GM21786 (cell line): ENCODE measurements at regions not wholly inside any gene's neighbourhood (a gene's known extent, or its start where the extent isn't known, plus 50 kb on each side); places are given as distances from the start of the nearest gene placed in this dataset.
"Not testable (repeated sequence)": the region's sequence is repeated elsewhere in the genome, so short reads cannot be mapped to it uniquely, and the experiment has no call there.

Experiments used
- ATAC-seq: cut with Tn5 transposase; IDR thresholded peaks from one replicate; pipeline ENCODE4 v1.9.1; 2021; ENCODE audit not compliant: unreplicated experiment

DNA sequence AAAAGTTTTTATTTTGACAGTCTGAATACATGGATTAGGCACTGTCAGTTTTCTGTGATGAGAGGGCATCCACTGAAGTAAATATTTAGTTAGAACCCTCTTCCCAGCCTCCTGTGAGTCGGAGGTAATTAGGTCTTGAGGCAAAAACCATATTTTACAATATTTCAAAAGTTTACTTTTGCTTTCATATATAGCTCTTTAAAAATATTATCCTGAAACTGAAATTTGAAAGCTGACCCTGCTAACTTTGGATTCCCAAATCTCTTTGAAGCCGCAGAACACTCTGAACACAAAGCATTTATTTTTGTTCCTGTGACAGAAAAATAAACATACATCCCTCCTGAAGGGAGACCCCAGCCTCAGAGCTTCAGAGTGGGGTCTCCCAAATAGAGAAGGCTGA lies 317.4 kb downstream of the KIF20B start:
- ATAC-seq = peak; percentile 50

DNA sequence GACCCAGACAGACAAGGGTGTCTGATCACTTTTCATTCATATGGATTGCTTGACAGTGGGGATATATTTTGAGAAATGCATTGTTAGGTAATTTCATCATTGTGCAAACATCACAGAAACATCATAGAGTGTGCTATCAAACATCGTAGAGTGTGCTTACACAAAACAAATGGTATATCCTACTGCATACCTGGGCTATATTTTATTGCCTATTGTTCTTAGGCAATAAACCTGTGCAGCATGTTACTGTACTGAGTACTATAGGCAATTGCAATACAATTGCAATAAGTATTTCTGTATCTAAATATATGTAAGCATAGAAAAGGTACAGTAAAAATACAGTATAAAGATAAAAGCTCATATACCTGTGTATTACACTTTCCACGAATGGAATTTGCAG lies 319.1 kb downstream of the KIF20B start:
- ATAC-seq = no peak

DNA sequence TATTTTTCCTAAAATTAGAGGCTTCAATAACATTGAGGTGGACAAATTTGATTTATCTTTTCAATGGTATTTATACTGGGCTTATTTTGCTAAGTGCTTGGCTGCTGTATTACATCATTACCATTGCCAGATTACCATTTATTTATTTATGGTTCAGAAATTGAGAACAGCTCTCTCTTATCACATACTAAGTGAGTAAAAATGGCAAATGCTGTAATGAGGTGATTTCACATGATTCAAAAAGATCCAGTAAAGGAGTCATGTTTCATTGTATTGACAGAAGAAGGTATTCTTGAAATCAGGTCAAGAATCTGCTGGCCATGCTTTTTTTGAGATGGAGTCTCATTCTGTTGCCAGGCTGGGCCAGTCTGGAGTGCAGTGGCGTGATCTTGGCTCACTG lies 322.6 kb downstream of the KIF20B start:
- ATAC-seq = no peak

DNA sequence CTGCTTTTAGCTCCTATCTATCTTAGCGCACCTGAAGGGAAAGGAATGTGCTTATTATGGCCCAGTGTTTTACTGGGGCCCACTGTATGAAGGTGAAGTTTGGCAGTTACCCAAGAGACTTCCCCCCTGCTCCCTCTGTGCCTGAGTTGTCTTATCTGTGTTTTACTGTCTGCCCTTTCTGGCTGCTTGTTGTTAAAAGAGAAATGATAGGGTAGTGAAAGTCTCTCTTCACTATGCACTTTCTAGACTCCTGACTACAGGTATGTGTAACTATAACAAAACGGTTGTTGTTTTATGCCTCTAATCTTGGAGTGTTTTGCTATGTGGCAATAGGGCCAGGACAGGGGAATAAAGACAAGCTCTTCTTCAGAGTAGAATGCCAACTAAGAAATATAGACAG lies 326.9 kb downstream of the KIF20B start:
- ATAC-seq = no peak

DNA sequence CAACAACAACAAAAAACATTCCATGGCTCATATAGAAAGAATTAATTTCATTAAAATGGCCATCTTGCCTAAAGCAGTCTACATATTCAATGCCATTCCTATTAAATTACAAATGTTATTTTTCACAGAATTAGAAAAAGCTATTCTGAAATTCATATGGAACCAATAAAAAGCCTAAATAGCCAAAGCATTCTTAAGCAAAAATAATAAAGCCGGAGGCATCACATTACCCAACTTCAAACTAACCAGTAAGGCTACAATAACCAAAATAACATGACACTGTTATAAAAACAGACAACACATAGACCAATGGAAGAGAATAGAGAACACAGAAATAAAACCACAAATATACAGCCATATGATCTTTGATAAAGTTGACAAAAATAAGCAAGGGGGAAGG lies 330.4 kb downstream of the KIF20B start:
- no peak for ATAC-seq

DNA sequence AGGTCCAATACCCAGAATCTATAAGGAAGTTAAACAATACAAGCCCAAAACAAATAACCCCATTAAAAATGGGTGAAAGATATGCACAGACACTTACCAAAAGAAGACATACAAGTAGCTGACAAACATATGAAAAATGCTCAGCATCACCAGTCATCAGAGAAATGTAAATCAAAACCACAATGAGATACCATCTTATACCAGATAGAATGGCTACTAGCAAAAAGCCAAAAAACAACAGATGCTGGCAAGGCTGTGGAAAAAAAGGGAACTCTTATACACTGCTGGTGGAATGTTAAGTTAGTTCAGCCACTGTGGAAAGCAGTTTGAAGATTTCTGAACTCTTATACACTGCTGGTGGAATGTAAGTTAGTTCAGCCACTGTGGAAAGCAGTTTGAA lies 331.1 kb downstream of the KIF20B start:
- ATAC-seq = no peak

DNA sequence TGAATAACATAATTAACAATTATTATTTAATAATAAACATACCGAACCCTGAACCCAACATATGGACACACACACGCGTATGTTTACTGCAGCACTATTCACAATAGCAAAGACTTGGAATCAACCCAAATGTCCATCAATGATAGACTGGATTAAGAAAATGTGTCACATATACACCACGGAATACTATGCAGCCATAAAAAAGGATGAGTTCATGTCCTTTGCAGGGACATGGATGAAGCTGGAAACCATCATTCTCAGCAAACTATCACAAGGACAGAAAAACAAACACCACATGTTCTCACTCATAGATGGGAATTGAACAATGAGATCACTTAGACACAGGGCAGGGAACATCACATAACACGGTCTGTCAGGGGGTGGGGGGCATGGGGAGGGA lies 333.5 kb downstream of the KIF20B start:
- ATAC-seq = not testable (repeated sequence)

DNA sequence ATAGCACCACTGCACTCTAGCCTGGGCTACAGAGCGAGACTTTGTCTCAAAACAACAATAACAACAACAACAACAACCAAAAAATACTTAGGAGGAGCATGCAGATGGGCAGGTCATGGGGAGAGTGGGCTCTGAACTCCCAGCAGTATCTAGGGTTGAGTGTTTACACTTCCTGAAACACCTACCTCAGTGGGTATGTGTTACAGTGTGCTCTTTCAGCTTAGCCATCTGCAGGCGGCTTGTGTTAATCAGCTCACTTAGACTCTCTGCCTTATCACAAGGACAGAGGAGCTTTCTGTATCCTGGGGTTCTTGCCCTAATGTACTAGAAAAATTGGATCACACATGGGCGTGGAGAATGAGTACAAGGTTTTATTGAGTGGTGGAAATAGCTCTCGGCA lies 340.2 kb downstream of the KIF20B start:
- ATAC-seq = no peak

DNA sequence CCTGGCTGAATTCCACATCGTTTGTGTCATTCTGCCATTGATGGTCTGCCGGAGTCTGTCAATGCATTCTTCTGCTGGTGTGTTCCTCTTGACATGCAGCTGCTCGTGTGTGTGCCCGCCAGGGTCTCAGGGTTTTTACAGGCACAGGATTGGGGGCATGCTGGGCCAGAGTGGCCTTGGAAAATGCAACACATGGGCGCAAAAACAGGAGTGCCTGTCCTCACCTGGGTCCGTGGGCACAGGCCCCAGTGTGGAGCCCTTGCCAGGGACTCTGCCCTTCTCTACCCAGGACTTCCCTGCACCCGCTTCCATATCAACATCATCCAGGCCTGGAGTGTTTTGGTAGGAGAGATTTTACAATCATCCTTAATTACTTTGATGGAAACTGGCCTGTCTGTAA lies 340.7 kb downstream of the KIF20B start:
- no peak for ATAC-seq

DNA sequence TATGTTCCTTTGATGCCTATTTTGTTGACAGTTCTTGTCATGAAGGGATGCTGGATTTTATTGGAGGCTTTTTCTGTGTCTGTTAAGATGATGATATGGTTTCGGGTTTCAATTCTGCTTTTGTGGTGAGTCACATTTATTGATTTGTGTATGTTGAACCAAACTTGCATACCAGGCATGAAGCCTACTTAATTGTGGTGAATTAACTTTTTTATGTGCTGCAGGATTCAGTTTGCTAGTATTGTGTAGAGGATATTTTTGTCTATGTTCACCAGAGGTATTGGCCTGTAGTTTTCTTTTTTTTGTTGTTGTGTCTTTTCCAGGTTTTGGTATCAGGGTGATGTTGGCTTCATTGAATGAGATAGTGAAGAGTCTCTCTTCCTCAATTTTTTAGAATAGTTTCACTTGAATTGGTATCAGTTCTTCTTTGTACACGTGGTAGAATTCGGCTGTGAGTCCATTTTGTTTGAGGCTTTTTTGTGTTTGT lies 345.9 kb downstream of the KIF20B start:
- ATAC-seq = peak; percentile 80

DNA sequence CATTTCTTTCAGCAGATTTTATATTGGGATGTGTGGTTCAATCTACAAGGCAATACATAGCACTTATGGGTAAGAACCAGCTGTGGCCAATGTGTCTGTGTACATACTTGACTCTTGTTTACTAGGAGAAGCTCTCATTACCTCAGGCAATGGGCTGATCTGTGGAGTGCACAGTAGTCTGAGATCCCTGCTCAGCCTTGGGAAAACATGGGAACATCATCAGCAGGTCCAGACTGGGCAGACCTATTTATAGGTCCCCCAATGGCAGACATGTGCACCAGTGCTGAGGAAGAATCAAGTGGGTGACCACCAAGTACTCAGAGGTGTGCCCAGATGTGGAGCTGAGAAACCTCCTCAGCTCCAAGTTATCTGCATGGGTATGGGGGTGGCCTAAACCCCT lies 349.7 kb downstream of the KIF20B start:
- ATAC-seq = no peak

DNA sequence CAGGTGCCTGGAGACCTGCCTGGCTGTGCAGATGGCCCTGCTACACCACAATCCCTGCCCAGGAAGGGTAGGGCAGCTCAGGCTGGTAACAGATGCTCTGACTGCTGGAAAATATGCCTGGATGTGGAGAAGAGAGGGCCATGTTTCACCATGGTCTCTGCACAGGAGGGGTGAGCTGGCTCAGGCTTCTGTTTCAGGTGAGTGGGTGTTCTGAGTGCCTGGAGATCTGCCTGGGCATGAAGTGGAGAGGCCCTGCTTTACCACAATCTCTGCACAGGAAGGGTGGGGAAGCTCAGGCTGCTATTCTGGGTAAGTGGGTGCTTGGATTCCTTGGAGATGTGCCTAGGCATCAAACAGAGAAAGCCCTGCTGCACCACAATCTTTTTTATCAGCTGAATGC lies 350.1 kb downstream of the KIF20B start:
- peak; percentile 30 for ATAC-seq

DNA sequence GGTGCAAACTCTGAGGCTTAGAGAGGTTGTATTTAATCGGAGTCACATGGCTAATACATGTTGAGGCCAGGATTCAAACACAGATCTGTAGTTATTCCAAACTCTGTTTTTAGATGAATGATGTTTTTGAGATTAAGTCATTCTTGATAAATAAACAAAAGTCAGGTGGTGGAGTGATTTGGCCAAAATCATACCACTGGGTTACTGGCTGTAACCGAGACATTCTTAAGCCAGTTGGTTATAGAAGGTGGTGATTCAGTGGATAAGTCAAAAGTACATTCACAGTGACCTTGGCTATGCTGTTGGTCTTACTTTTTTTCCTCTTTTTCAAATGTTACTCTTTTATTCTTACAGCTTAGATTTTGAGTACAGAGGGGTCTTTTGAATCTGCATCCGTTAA lies 361.4 kb downstream of the KIF20B start:
- no peak for ATAC-seq

DNA sequence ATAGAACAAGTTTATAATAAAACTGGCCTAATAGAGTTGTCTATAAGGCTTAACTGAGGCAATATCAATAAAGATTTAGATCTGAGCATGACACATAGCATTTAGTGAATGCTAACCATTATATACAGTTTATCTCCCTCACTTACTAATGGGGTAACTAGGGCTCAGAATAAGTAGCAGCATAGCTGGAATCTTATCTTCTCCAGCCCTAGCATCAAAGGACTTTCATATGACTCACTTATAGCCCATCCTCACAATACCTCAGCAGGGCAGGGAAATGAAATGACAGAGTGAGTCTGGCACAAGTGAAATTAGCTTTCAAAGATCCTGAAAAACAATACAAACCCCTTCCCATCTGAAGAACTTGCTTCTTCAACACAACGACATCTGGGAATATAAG lies 362.9 kb downstream of the KIF20B start:
- no peak for ATAC-seq

DNA sequence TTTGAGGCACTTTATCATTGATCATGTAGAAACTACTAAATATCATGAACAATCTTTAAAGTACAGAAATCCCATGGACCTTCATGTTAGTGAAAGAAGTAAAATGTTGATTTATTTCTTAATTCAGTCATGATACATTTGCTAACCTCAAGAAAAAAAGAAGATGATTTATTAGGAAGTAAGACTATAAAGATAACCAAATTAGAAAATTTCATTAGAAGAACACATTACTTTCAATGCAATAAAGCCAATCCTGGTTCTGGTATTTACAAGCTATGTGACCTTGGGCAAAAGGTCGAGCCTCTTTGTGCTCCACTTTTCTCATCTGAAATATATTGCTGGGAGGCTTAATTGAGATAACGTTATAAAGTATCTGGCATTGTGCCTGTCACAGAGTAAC lies 365.0 kb downstream of the KIF20B start:
- no peak for ATAC-seq

DNA sequence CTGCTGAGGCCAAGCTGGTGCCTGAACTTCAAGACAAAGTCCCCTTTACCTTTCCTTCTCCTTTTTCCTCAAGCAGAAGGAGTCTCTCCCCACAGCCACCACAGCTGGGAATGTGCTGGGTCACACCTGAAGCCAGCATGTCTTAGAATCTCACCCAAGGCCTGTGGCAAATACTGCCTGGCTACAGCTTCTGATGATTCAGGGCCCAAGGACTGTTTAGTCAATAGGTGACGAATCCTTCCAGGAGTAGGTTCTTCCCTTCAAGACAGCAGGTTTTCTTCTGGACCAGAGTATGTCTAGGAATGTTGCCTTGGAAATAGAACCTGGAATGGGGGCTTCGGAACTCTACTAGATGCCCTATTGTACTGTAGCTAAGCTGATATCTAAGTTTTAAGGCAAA lies 374.6 kb downstream of the KIF20B start:
- ATAC-seq = no peak

DNA sequence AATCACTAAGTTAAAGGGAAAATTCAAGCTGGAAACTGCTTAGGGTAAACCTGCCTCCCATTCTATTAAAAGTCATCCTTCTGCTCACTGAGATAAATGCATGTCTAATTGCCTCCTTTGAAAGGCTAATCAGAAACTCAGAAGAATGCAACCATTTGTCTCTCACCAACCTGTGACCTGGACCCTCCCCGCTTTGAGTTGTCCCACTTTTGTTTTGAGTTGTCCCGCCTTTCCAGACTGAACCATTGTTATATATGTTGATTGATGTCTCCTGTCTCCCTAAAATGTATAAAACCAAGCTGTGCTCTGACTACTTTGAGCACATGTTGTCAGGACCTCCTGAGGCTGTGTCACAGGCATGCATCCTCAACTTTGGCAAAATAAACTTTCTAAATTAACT lies 378.4 kb downstream of the KIF20B start:
- ATAC-seq = no peak

DNA sequence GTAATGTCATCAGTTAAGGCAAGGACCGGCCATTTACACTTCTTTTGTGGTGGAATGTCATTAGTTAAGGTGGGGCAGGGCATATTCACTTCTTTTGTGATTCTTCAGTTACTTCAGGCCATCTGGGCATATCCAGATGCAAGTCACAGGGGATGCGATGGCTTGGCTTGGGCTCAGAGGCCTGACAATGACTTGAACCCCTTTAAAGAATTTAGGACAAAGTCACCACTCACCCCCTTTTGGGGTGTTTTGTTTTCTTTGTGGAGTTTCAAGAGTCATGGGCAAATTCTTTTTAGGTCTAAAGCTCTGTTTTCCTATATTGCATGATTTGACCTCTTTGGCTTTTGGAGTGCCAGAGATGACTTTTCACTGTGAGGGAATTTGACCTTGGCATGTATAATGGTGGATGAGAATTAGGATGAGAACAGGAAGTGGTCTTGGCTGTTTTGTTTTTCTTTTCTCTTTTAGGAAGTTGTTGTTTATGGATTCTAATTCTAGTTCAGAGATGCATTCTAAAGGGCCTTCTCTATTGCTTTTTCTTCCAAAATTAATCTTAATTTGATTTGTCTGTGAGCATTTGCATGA lies 385.3 kb downstream of the KIF20B start:
- ATAC-seq = not testable (repeated sequence)

DNA sequence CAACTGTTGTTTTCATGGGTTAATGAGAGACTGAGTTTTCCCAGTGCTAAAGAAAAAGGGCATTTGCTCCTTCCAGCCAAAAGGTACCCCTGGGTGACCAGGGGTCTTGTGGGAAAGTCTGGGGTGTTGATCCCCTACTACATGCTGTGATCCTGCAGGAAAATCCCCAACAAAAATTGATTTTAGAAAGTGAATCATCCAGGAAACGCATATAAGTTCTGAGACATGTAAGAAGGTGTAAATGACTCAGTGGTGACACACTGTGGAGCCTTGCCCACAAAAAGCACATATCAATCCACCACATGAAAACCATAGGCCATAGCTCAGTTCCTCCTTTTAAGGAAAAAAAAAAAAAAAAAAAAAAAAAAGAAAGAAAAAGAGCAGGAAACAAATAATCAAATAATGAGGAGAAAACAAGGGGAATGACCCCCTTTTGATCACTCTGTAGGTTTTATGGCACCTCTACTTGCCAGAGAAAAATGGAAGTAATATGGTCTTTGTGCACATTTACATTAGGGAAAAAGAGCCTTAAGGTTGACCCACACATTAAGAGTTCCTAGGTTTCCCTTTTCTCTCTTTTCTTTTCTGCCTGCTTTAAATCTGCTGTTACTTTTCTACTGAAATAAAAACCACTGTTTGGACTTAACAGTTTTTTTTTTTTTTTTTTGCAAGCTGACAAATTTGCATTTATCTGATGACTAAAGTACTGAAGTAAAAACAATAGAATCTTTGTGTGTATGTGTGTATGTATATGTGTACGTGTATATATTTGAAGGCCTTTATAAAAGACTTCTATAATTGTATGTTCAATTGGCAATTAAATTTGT lies 386.0 kb downstream of the KIF20B start:
- ATAC-seq = peak; percentile 99

DNA sequence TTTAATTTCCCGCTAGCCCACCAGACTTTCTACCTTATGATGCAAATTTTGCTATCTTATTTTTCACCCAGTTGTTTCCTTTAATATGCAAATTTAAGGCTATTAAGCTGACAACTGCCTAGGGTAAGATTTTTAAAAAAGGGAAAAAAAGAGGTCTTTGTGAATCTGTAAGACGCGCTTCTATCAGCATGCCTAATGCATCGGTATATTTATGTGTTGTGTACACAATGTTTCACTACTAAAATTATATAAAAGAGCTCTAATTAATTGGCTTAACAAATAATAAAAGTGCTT lies 386.6 kb downstream of the KIF20B start:
- ATAC-seq = no peak

DNA sequence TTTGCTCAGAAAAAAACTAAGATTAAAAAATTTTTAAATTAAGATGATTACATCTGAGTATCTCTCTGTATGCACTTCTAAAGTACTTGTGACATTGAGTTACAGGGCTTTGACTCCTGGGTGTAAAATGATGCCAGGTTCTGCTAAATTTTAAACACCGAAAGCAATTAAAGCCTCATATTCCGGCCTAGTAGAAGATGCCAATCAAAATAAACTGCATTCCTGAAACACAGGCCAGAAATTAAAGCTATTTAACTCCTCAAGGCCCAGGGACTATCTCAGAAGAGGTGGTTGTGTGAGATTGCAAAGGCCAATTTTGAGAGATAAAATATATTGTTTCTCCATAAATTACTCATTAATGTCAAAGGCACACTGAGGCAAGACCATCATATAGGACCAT lies 388.3 kb downstream of the KIF20B start:
- ATAC-seq = no peak

DNA sequence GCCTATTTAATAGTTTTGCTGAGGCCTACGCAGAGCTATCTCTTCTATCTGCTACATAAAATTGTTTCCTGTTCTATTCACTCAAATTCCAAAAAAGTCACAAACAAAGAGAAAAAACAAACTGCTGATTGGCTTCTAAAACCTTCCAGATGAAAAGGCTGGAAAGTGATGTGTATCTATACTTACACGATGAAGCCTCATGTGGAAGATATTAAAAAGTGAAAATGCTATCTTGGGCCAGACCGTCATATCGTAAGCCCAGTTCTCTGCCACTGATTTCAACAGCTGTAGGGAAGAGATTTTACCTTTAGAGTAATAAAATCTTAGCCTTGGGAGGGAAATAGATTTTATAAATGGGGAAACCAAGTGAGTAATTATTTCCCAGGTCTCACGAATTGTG lies 394.8 kb downstream of the KIF20B start:
- no peak for ATAC-seq

DNA sequence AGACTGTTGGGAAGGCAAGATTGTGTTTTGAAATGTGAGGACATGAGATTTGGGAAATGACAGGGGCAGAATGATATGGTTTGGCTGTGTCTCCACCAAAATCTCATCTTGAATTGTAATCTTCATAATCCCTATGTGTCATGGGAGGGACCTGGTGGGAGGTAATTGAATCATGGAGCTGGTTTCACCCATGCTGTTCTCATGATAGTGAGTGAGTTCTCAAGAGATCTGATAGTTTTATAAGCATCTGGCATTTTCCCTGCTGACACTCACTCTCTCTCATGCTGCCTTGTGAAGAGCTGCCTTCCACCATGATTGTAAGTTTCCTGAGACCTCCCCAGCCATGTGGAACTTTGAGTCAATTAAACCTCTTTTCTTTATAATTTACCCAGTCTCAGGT lies 406.2 kb downstream of the KIF20B start:
- ATAC-seq = not testable (repeated sequence)
